NAMALWA (cell line): ENCODE measurements at regions not wholly inside any gene's neighbourhood (a gene's known extent, or its start where the extent isn't known, plus 50 kb on each side); places are given as distances from the start of the nearest gene placed in this dataset.
A peak's percentile ranks its signal among the peaks of the same experiment; 100 is the strongest.
"Not testable (repeated sequence)": the region's sequence is repeated elsewhere in the genome, so short reads cannot be mapped to it uniquely, and the experiment has no call there.

Experiments
- DNase-seq: peaks from one replicate; pipeline ENCODE4 v3.0.0-alpha.2; 2015; ENCODE audit warnings: low spot score

DNA sequence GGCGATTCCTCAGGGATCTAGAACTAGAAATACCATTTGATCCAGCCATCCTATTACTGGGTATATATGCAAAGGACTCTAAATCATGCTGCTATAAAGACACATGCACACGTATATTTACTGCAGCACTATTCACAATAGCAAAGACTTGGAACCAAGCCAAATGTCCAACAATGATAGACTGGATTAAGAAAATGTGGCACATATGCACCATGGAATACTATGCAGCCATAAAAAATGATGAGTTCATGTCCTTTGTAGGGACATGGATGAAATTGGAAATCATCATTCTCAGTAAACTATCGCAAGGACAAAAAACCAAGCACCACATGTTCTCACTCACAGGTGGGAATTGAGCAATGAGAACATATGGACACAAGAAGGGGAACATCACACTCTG, 93.1 kb upstream of the NT5E start:
- not testable (repeated sequence) for DNase-seq

DNA sequence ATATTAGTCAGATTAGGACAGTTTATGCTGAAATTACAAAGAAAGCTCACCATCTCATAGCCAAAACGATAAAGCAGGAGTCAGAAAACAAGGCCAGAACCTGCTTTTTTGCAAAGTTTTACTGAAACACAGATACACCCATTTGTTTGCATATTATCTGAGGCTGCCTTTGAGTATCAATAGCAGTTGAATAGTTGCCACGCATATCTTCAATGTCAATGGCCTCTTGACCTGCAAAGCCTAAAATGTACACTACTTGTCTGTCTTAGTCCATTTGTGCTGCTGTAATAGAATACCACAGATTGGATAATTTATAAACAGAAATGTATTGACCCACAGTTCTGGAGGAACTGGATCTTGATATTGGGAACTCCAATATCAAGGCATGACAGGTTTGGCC, 94.1 kb upstream of the NT5E start:
- DNase-seq = no peak

- peak; percentile 67 for DNase-seq
Measured at GRCh38 chr6:85354761-85355618, 94.9 kb upstream of the NT5E start.

GRCh38 chr6:85353012-85353411, 96.9 kb upstream of the NT5E start:
- peak; percentile 10 for DNase-seq

GRCh38 chr6:85348643-85349042, 101.2 kb upstream of the NT5E start:
- DNase-seq = peak; percentile 15

GRCh38 chr6:85347812-85348211, 102.1 kb upstream of the NT5E start:
- DNase-seq = no peak

GRCh38 chr6:85346196-85346595, 103.7 kb upstream of the NT5E start:
- no peak for DNase-seq

DNA sequence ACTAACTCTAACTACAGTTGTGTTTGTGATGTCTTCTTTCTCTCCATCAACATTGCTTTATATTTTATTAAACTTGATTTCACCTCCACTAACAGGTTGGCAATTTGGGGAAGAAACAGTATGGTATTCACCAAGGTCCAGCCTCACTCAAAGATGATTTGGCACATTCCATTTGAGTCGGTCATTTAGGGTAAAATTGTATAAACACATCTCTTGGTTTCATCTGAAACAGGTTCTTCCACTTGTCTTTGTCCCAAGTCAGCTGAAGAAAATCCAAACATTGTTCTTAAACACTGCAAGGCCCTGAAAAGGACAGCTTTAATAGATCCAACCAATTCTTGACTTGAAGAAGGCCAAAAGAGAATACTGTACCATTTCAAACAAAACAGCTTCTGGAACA, 104.9 kb upstream of the NT5E start:
- DNase-seq = no peak

DNA sequence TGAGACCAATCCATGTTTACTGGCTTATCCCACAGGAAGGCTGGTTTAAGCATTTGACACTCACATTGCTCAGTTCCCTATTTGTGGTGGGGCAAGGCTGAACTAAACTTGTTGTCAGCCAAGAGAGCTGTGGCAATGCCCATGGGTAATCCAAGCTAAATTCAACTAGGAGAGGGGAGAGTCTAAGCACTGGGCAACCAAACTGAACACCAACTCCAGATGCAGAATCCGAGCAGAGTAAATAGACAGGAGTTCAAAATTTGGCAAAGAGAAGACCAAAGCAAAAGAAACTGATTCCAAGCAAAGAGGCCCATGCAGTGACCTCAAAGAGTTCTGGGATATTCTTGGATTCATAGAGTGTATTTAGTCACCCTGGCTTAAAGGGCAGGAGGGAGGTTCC, 106.5 kb upstream of the NT5E start:
- DNase-seq = no peak

DNA sequence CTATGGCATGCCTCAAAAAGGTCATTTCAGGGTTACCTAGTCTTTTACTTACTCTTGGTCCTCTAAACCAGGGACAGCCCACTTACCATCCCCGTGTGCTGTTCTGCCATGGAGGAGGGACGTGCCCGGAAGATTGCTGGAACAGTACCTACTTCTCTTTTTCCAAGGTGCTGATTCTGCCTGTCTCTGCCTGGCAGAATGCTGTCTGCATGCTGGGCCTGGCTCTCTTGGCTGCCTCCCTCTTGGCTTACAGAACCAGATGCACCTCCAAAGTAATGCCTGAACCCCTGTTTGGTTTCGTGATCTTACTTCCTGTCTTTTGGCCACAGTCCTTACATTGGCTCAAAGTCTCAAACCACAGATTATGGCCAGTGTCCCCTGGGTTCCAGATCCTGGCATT, 120.7 kb upstream of the NT5E start:
- no peak for DNase-seq

DNA sequence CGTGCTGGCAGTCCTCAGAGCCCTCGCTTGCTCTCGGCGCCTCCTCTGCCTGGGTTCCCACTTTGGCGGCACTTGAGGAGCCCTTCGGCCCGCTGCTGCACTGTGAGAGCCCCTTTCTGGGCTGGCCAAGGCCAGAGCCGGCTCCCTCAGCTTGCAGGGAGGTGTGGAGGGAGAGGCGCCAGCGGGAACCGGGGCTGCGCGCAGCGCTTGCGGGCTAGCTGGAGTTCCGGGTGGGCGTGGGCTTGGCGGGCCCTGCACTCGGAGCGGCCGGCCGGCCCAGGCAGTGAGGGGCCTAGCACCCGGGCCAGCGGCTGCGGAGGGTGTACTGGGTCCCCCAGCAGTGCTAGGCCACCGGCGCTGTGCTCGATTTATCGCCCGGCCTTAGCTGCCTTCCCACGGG, 124.1 kb upstream of the NT5E start:
- not testable (repeated sequence) for DNase-seq

GRCh38 chr6:85323435-85324040, 126.3 kb upstream of the NT5E start:
- peak; percentile 87 for DNase-seq

DNA sequence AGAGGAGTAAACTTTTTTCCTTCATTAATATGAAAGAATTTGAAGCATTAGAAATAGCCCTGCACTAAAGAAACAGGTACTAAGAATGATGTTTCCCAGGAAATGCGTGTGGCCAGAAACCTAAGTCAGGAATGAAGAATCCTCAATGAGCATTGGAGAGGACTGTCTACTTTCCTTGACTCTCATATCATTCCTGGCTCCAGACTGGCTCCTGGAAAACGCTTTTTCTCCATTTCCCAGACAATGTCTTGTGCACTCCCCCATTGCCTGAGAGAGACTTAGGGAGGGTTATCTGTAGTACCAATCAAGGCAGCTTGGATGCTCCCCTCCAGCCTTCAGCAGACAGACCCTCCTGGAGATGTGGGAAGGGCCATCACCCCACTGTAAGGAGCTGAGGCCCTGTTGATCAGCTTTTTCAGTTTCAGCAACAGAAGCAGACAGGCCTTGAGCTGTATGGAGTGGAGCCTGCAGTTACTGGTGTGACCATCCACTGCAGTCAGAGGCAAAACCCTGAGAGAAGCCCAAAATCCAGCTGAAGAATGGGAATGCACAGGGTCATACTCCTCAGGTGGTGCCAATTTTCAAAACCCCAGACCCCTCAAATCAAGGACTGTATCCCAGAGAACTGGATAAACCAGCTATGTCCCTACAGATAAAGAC, 127.3 kb upstream of the NT5E start:
- no peak for DNase-seq

DNA sequence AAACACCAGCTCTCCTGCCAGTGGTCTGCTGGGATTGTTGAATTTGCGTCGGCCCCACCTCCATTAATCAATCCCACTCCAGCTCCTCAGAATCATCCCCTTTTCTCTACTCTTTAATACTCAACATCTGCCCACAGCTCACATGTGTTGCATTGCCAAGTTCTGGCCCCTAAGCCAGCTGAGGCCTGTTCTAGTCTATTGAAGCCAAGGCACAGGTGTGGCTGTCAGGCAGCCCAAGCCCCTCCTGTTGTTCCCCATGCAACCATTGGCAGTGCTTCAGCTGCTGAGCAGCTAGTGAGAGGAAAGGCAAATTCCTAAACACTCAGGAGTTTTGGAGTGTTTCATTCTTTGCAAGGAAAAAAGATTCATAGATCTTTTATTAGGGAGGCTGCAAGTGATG, 128.0 kb upstream of the NT5E start:
- no peak for DNase-seq

DNA sequence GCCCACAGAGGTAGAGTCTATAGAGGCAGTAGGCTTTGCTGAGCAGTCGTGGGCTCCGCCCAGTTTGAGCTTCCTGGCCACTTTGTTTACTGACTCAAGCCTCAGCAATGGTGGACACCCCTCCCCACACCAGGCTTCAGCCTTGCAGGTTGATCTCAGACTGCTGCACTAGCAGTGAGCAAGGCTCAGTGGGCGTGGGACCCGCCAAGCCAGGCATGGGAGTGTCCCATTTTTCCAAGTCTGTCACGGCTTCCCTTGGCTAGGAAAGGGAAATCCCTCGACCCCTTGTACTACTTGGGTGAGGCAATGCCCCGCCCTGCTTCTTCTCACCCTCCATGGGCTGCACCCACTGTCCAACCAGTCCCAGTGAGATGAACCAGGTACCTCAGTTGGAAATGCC, 135.3 kb upstream of the NT5E start:
- DNase-seq = no peak

DNA sequence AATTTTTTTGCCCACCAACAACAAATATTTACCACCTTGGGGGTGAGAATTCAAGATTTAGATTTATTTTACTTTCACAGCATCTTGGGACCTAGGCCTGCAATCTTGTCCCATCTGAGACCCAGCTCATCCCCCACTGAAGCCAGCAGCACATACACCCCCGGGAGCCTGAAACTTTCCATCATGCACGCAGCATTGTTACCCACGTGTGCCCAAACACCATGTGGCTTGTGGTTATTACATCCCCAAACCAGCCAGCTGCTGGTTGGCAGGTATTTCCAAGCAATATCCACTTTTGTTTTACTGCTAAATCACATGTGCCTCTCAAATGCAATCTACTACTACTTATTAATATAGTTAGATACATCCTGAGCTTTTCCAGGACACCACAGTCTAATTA, 149.3 kb upstream of the NT5E start:
- no peak for DNase-seq

DNA sequence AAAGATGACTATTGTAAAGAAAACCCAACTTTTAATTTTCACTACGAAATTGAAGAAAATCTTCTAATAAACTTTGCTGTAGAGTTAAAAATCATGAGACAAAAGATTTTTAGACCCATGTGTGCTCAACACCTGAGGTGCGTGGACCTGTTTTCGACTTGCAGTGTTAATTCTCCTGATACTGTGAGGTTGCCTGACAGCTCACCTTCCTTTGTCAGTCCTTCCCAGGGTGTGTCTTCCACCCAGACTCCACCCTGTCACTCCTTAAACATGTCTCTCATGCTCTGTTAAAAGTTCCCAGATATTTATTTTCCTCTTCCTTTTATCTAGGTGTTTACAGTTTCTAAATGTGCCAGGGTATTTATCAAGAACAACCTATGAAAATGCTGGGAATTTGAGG, 151.3 kb upstream of the NT5E start:
- no peak for DNase-seq

DNA sequence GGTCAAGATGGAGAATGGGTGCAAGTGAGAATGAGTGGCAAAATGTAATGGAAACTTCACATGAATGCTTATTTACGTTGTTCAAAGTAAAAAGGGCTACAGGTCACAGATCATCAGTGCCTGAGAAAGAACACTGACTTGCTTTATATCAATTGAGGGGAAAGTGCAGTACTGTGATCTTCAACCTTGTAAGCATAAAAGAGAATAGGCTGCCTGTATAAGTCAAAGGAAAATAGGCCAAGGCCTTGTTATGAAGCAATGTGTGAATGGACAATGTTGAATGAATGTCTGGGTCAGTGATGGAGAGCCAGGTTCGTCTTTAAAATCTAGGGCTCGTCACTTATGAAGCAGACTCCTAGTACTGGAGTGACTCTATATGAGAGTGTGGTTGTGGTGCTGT, 158.6 kb upstream of the NT5E start:
- DNase-seq = no peak

- DNase-seq = no peak
Measured at GRCh38 chr6:85287654-85288053, 162.2 kb upstream of the NT5E start.

DNA sequence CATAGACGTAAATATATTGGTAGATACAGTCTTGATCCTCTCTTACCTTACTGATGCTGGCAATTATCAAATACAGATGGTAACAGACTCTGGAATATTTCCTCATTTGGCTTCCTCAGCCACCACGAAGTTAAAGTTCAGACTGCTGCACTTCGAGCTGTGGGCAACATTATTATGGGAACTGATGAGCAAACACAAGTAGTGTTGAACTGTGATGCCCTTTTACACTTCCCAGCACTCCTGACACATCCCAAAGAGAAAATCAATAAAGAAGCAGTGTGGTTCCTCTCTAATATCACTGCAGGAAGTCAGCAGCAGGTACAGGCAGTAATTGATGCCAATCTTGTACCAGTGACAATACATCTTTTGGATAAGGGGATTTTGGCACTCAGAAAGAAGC, 162.7 kb upstream of the NT5E start:
- DNase-seq = no peak

GRCh38 chr6:85286507-85286906, 163.4 kb upstream of the NT5E start:
- not testable (repeated sequence) for DNase-seq

- no peak for DNase-seq
Measured at GRCh38 chr6:85285934-85286333, 163.9 kb upstream of the NT5E start.

- DNase-seq = no peak
Measured at GRCh38 chr6:85285114-85285513, 164.8 kb upstream of the NT5E start.
